BJ (cell line): ENCODE measurements at regions not wholly inside any gene's neighbourhood (a gene's known extent, or its start where the extent isn't known, plus 50 kb on each side); places are given as distances from the start of the nearest gene placed in this dataset.

Source experiments
- CTCF ChIA-PET: fragments of 350-600 bp; formaldehyde crosslinking; extraction: SDS; loops from one replicate; lab custom pipeline; 2021; ENCODE audit warnings: antibody characterized with exemption, inconsistent platforms; lab: Yijun Ruan, JAX
- POLR2A ChIA-PET: fragments of 300-600 bp; sonication (Branson Sonifier 250); formaldehyde crosslinking; extraction: SDS; loops from one replicate; lab custom pipeline; 2021; ENCODE audit warnings: antibody characterized with exemption; lab: Charles Lee
- DNase-seq: peaks from one replicate; pipeline ENCODE4 v3.0.0-alpha.2; 2011; ENCODE audit warnings: low read depth
- H3K27me3 ChIP-seq: 2 replicates; pipeline ENCODE4 v1.6.0; 2011; ENCODE audit warnings: low read length; ENCODE audit not compliant: control insufficient read depth, insufficient read depth
- H3K36me3 ChIP-seq: 2 replicates; pipeline ENCODE4 v1.5.1; 2011; ENCODE audit warnings: low read length; ENCODE audit not compliant: control insufficient read depth, insufficient read depth
- H3K4me3 ChIP-seq: 2 replicates; pipeline ENCODE4 v1.5.1; 2011; ENCODE audit warnings: low read depth, mild to moderate bottlenecking, control low read depth, low read length
- TF ChIP-seq, protein P1 (sequence below): IDR thresholded peaks from 2 replicates; pipeline ENCODE4 v1.5.1; 2011; ENCODE audit warnings: low read depth, mild to moderate bottlenecking, control low read depth, inconsistent platforms, low read length, moderate library complexity; ENCODE audit not compliant: insufficient read depth

DNA sequence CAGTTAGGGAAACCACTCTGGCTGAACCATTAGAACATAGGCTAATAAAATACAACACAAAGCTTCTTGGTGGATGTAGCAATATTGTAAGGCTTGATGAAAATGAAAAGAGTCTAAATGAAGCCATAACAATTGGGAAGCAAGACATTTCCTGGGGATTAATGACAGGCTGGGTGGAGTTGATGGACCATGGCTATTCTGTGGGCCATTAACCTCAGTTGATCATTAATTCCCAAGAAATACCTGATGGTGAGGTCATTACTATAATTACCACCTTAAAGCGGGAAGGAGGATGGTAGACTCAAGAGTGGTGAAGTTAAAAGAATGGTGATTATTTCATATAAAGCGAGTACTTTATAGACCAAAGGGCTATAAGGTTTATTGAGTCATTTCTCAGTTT, 455.8 kb upstream of the MAP3K7 start:
- POLR2A ChIA-PET, result no interaction called here
- no peaks in the 10 kb centered on the region for H3K27me3 ChIP-seq
- TF ChIP-seq, protein P1, sequence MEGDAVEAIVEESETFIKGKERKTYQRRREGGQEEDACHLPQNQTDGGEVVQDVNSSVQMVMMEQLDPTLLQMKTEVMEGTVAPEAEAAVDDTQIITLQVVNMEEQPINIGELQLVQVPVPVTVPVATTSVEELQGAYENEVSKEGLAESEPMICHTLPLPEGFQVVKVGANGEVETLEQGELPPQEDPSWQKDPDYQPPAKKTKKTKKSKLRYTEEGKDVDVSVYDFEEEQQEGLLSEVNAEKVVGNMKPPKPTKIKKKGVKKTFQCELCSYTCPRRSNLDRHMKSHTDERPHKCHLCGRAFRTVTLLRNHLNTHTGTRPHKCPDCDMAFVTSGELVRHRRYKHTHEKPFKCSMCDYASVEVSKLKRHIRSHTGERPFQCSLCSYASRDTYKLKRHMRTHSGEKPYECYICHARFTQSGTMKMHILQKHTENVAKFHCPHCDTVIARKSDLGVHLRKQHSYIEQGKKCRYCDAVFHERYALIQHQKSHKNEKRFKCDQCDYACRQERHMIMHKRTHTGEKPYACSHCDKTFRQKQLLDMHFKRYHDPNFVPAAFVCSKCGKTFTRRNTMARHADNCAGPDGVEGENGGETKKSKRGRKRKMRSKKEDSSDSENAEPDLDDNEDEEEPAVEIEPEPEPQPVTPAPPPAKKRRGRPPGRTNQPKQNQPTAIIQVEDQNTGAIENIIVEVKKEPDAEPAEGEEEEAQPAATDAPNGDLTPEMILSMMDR, result no peak
- H3K4me3 ChIP-seq, result no peak overlapping the region
- no peaks in the 10 kb centered on the region for H3K36me3 ChIP-seq
- CTCF ChIA-PET, result no interaction called here
- DNase-seq, result no peak

- H3K36me3 ChIP-seq, result no peaks in the 10 kb centered on the region
- DNase-seq, result no peak
- ChIA-PET POLR2A (no interaction called here), CTCF (no interaction called here)
- H3K27me3 ChIP-seq, result no peaks in the 10 kb centered on the region
- H3K4me3 ChIP-seq, result no peak overlapping the region
- TF ChIP-seq, protein P1, result no peak
Measured at GRCh38 chr6:91033964-91034363, 447.1 kb upstream of the MAP3K7 start.

- POLR2A ChIA-PET, result no interaction called here
- CTCF ChIA-PET, result no interaction called here
- H3K27me3 ChIP-seq, result no peaks in the 10 kb centered on the region
- H3K36me3 ChIP-seq, result no peaks in the 10 kb centered on the region
- TF ChIP-seq, protein P1, result no peak
- H3K4me3 ChIP-seq, result no peak overlapping the region
- DNase-seq, result no peak
Measured at GRCh38 chr6:91031581-91031980, 444.7 kb upstream of the MAP3K7 start.

DNA sequence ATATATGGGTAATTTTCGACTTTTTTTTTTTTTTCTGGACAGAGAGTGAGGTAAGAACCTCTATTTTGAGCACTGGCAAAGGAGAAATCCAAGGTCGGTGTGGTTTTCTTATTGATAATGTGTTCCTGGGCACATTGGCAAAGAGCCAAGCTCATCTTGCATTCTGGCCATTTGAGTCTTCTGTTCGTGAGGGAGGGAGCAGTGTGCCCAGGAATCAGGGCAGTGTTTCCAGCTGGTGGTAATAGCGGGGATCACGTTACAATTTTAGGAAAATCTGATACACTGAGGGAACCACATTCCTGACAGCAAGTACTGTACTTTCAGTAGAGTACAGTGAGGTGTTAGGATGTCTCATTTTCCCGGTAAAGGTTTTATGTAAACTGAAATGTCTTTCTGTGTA, 442.3 kb upstream of the MAP3K7 start:
- no peak for DNase-seq
- ChIA-PET CTCF (interaction anchor here (0.6 kb wide), 1 partner anchor 33 kb away, joined by 3 read pairs; no protein-coding TSS in a partner anchor), POLR2A (no interaction called here)
- TF ChIP-seq, protein P1, result no peak
- Histone ChIP-seq H3K27me3 (no peaks in the 10 kb centered on the region), H3K36me3 (no peaks in the 10 kb centered on the region), H3K4me3 (no peak overlapping the region)

- POLR2A ChIA-PET, result no interaction called here
Measured at GRCh38 chr6:91023529-91023928, 436.7 kb upstream of the MAP3K7 start.

More at GRCh38 chr6:91023529-91023928, 436.7 kb upstream of the MAP3K7 start:
- Histone ChIP-seq H3K27me3 (no peaks in the 10 kb centered on the region), H3K4me3 (no peak overlapping the region), H3K36me3 (no peaks in the 10 kb centered on the region)
- TF ChIP-seq, protein P1, result no peak
- DNase-seq, result no peak
- CTCF ChIA-PET, result no interaction called here
